Right atrium auricular region (tissue), 2 donors: ENCODE measurements at regions not wholly inside any gene's neighbourhood (a gene's known extent, or its start where the extent isn't known, plus 50 kb on each side); places are given as distances from the start of the nearest gene placed in this dataset.

Experiments
- DNase-seq: peaks from one replicate; pipeline ENCODE4 v3.0.0-alpha.2; 2019; ENCODE audit warnings: low spot score
- H3K27ac ChIP-seq, 2 donors: fragments of 200-600 bp; sonication (generic); 1 replicate in 1 of 2; 2 replicates in 1 of 2; pipeline ENCODE4 v1.5.1; 2016 to 2019
- H3K27me3 ChIP-seq, 2 donors: fragments of 200-600 bp; sonication (generic); one replicate each; pipeline versions ENCODE4 v1.5.1 to v1.6.0; 2017 to 2019
- H3K36me3 ChIP-seq: fragments of 200-600 bp; sonication (generic); one replicate; pipeline ENCODE4 v1.5.1; 2016
- H3K4me1 ChIP-seq, 2 donors: fragments of 200-600 bp; sonication (generic); one replicate each; pipeline versions ENCODE4 v1.5.1 to v1.6.0; 2017 to 2019
- H3K4me3 ChIP-seq, 2 donors: fragments of 200-600 bp; sonication (generic); 1 replicate in 1 of 2; 2 replicates in 1 of 2; pipeline ENCODE4 v1.5.1; 2017 to 2019; ENCODE audit warnings: mild to moderate bottlenecking in 1 of 2, moderate library complexity in 1 of 2
- H3K9me3 ChIP-seq, 2 donors: fragments of 200-600 bp; sonication (generic); one replicate each; pipeline ENCODE4 v1.5.1; 2019
- TF ChIP-seq, protein P1 (sequence below), 2 donors: fragments of 200-600 bp; sonication (generic); IDR thresholded peaks; one replicate each; pipeline ENCODE4 v1.5.1; 2019; ENCODE audit warnings: antibody characterized with exemption in 2 of 2

GRCh38 chr19:56969156-56969555 is 128.6 kb upstream of the PEG3 start:
- Histone ChIP-seq H3K9me3 (no peaks in the 10 kb centered on the region), H3K4me3 (no peak overlapping the region), H3K27me3 (no peaks in the 10 kb centered on the region), H3K36me3 (no peaks in the 10 kb centered on the region), H3K27ac (no peak overlapping the region), H3K4me1 (no peaks in the 10 kb centered on the region)
- DNase-seq, result no peak
- TF ChIP-seq, protein P1, sequence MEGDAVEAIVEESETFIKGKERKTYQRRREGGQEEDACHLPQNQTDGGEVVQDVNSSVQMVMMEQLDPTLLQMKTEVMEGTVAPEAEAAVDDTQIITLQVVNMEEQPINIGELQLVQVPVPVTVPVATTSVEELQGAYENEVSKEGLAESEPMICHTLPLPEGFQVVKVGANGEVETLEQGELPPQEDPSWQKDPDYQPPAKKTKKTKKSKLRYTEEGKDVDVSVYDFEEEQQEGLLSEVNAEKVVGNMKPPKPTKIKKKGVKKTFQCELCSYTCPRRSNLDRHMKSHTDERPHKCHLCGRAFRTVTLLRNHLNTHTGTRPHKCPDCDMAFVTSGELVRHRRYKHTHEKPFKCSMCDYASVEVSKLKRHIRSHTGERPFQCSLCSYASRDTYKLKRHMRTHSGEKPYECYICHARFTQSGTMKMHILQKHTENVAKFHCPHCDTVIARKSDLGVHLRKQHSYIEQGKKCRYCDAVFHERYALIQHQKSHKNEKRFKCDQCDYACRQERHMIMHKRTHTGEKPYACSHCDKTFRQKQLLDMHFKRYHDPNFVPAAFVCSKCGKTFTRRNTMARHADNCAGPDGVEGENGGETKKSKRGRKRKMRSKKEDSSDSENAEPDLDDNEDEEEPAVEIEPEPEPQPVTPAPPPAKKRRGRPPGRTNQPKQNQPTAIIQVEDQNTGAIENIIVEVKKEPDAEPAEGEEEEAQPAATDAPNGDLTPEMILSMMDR (IDR thresholded peaks at IDR 0.05), result no peak

DNA sequence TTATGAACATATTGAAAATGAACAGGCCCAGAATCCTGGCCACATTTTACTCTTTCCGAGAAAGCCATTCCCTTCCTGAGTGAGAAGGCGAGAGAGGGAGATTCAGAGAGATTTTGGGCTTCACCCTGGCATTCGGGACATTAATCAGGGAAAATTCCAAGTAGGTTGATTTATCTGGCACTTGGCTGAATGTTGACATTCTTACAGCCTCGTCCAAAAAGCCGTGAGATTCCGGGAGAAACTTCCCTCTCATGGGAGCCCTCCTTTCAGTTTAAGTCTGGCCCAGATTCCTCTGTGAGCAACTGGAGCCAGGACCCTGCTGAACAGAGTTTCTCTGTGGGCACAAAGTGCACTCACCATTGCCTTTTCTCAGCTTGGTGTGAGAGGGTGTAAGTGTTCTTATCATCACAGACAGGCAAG is 129.2 kb upstream of the PEG3 start:
- no peak overlapping the region for H3K27ac ChIP-seq

DNA sequence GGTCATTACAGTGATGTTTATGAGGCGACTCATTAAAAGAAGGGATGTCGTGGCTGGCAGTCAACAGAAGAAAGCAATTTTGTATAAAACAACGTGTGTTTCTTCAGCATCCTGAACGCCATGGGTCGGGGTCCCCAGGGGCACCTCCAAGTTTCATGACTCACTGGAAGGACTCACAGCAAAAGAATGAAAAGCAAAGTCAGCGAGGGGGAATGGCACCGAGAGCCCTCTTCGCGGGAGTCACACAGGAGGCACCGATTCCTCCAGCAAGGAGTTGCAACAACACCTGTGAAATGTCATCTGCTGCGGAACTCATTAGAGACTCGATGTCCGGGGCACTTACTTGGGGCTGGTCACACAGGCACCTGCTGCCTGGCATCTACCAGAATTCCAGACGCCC is 130.7 kb upstream of the PEG3 start:
- Histone ChIP-seq H3K4me3 (no peak overlapping the region), H3K27ac (no peak overlapping the region), H3K9me3 (peaks cover 0 to 2% of the 10 kb centered on the region in 2 donors), H3K36me3 (no peaks in the 10 kb centered on the region), H3K4me1 (no peaks in the 10 kb centered on the region), H3K27me3 (no peaks in the 10 kb centered on the region)
- TF ChIP-seq, protein P1 (IDR thresholded peaks at IDR 0.05), result no peak
- DNase-seq, result no peak

More for the DNA sequence above, 129.2 kb upstream of the PEG3 start:
- Histone ChIP-seq H3K4me3 (no peak overlapping the region), H3K36me3 (no peaks in the 10 kb centered on the region), H3K9me3 (peaks cover 0 to 2% of the 10 kb centered on the region in 2 donors), H3K4me1 (no peaks in the 10 kb centered on the region), H3K27me3 (no peaks in the 10 kb centered on the region)
- no peak for DNase-seq
- TF ChIP-seq, protein P1 (IDR thresholded peaks at IDR 0.05), result no peak

DNA sequence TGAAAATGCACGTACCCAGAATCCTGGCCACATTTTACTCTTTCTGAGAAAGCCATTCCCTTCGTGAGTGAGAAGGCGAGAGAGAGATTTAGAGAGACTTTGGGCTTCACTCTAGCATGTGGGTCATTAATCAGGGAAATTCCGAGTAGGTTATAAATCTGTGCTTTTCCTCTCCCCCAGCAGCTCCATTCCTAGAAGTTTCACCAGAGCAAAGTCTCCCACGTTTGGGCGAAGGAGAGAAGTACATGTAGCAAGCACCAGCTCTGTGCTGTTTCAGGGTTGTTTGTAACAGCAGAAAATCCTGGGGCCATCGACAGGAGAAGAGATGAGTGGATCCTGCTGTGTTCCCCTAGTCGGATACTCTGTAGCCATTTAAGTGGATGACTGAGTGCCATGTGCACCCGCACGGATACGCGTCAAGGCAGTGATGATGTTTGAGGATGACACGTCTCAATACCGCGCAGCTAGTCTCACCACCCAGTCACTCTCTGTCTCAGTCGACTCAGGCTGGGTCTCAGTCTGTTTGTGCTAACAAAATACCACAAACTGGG is 131.8 kb upstream of the PEG3 start:
- Histone ChIP-seq H3K27ac (no peak overlapping the region), H3K36me3 (no peaks in the 10 kb centered on the region), H3K4me3 (no peak overlapping the region), H3K4me1 (no peaks in the 10 kb centered on the region), H3K9me3 (peaks cover 0 to 2% of the 10 kb centered on the region in 2 donors), H3K27me3 (no peaks in the 10 kb centered on the region)
- no peak for DNase-seq
- TF ChIP-seq, protein P1 (IDR thresholded peaks at IDR 0.05), result no peak

GRCh38 chr19:56973713-56974555 is 133.4 kb upstream of the PEG3 start:
- H3K27me3 ChIP-seq, result no peaks in the 10 kb centered on the region
- TF ChIP-seq, protein P1 (IDR thresholded peaks at IDR 0.05), result no peak
- H3K4me3 ChIP-seq, result no peak overlapping the region
- H3K27ac ChIP-seq, result no peak overlapping the region
- DNase-seq, result no peak
- peaks cover 0 to 2% of the 10 kb centered on the region in 2 donors for H3K9me3 ChIP-seq
- H3K36me3 ChIP-seq, result no peaks in the 10 kb centered on the region
- H3K4me1 ChIP-seq, result no peaks in the 10 kb centered on the region
